Stomach (tissue), 8 donors: ENCODE measurements at regions not wholly inside any gene's neighbourhood (a gene's known extent, or its start where the extent isn't known, plus 50 kb on each side); places are given as distances from the start of the nearest gene placed in this dataset.
"Not testable (repeated sequence)": the region's sequence is repeated elsewhere in the genome, so short reads cannot be mapped to it uniquely, and the experiment has no call there.

ENCODE experiments used
- DNase-seq, 2 donors: peaks; one replicate each; pipeline versions ENCODE4 v3.0.0 to v3.0.0-alpha.2; 2013 to 2019
- H3K27ac ChIP-seq, 5 donors: fragments of 200-600 bp in 4 of 5; sonication (generic) in 4 of 5; one replicate each; pipeline ENCODE4 v1.5.1; 2013 to 2019; ENCODE audit warnings: mild to moderate bottlenecking in 1 of 5, moderate library complexity in 1 of 5
- H3K27me3 ChIP-seq, 3 donors: fragments of 200-600 bp; sonication (generic); one replicate each; pipeline ENCODE4 v1.5.1; 2017 to 2019; ENCODE audit warnings: mixed run types in 1 of 3
- H3K36me3 ChIP-seq, 4 donors: fragments of 200-600 bp; sonication (generic); 1 replicate in 3 of 4; 2 replicates in 1 of 4; pipeline ENCODE4 v1.5.1; 2016 to 2019
- H3K4me1 ChIP-seq, 4 donors: fragments of 200-600 bp; sonication (generic); one replicate each; pipeline ENCODE4 v1.5.1; 2016 to 2019
- H3K4me3 ChIP-seq, 4 donors: fragments of 200-600 bp; sonication (generic) in 3 of 4; one replicate each; pipeline ENCODE4 v1.5.1; 2016 to 2019; ENCODE audit warnings: mild to moderate bottlenecking in 1 of 4
- H3K9me3 ChIP-seq, 4 donors: fragments of 200-600 bp; sonication (generic); one replicate each; pipeline ENCODE4 v1.5.1; 2016 to 2019
- EP300 ChIP-seq: sonication (generic); formaldehyde crosslinking; IDR thresholded peaks from one replicate; pipeline ENCODE4 v1.6.1; 2017; ENCODE audit warnings: antibody characterized with exemption
- POLR2A ChIP-seq, 4 donors: fragments of 450-650 bp; IDR thresholded peaks; one replicate each; pipeline ENCODE4 v1.6.1; 2016; ENCODE audit warnings: antibody characterized with exemption in 4 of 4, control low read depth in 2 of 4, mild to moderate bottlenecking in 1 of 4, moderate library complexity in 1 of 4
- POLR2AphosphoS5 ChIP-seq, 3 donors: sonication (generic); formaldehyde crosslinking; IDR thresholded peaks; one replicate each; pipeline ENCODE4 v1.6.1; 2016; ENCODE audit warnings: antibody characterized with exemption in 3 of 3
- WGBS, 5 donors: extraction: QIAGEN DNeasy Blood & Tissue Kit in 3 of 5; methylation state at CpG; one replicate each; pipeline versions ENCODE4 v1.1.5 to v1.1.7; 2013 to 2018; 5-methylcytosine and 5-hydroxymethylcytosine counted together
- intact Hi-C: fragments of 100-400 bp; cut with DNase I; formaldehyde crosslinking; loops from one replicate; pipeline ENCODE4 v1.15.1; 2023; ENCODE audit warnings: low total_unique reads
- TF ChIP-seq, protein P1 (sequence below), 7 experiments: fragments of 450-650 bp in 4 of 7; fragments of 200-600 bp in 3 of 7; sonication (generic) in 3 of 7; IDR thresholded peaks; one replicate each; pipeline ENCODE4 v1.5.1; 2016 to 2019; ENCODE audit warnings: antibody characterized with exemption in 7 of 7, control low read depth in 2 of 7, mild to moderate bottlenecking in 1 of 7
- donor health status: healthy with polysubstance abuse.
- donor health status: Bipolar disorder and iron deficiency.
- donor health status: healthy.

DNA sequence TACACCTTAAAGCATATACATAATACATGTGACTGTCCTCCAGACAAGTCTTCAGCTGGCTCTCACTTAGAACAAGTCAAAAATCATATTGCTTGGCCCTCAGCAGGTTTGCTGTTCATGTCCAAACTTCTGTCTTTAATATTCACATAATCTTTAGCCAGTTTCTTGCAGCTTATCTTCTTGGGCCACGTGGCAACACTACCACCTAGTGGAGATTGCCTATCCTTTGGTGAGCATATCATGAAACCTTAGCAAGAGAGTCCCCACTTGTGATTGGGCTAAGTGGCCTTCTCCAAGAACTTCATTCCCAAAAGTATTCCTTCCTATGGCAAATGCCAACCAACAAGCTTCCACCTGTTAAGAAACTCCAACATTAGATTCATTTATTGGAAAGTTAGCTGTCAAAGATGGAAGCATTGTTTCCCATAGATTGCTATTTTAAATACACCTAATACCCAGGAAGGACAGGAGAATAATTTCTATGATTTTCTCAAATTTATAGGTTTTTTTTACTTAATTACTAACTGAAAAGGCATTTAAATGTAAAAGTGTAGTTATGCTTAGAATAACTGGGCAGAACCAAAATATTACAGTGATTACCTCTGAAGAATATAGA is 231.9 kb upstream of the INTU start:
- Histone ChIP-seq H3K9me3 (no peaks in the 10 kb centered on the region), H3K36me3 (no peaks in the 10 kb centered on the region), H3K27me3 (no peaks in the 10 kb centered on the region), H3K27ac (no peak overlapping the region), H3K4me1 (peaks cover 0 to 14% (median 0%) of the 10 kb centered on the region in 4 donors), H3K4me3 (no peak overlapping the region)
- WGBS, 5 donors = 7 to 17% (median 8%) methylated on average over 1 of the region's 1 CpG
- DNase-seq = peak; percentile 51 to 78
- intact Hi-C loops = no loop called here
- TF ChIP-seq POLR2A (IDR thresholded peaks at IDR 0.05) = no peak
- TF ChIP-seq, protein P1, sequence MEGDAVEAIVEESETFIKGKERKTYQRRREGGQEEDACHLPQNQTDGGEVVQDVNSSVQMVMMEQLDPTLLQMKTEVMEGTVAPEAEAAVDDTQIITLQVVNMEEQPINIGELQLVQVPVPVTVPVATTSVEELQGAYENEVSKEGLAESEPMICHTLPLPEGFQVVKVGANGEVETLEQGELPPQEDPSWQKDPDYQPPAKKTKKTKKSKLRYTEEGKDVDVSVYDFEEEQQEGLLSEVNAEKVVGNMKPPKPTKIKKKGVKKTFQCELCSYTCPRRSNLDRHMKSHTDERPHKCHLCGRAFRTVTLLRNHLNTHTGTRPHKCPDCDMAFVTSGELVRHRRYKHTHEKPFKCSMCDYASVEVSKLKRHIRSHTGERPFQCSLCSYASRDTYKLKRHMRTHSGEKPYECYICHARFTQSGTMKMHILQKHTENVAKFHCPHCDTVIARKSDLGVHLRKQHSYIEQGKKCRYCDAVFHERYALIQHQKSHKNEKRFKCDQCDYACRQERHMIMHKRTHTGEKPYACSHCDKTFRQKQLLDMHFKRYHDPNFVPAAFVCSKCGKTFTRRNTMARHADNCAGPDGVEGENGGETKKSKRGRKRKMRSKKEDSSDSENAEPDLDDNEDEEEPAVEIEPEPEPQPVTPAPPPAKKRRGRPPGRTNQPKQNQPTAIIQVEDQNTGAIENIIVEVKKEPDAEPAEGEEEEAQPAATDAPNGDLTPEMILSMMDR (IDR thresholded peaks at IDR 0.05) = peak in 5 of 7 experiments; percentile 49 to 76 (median 68)

DNA sequence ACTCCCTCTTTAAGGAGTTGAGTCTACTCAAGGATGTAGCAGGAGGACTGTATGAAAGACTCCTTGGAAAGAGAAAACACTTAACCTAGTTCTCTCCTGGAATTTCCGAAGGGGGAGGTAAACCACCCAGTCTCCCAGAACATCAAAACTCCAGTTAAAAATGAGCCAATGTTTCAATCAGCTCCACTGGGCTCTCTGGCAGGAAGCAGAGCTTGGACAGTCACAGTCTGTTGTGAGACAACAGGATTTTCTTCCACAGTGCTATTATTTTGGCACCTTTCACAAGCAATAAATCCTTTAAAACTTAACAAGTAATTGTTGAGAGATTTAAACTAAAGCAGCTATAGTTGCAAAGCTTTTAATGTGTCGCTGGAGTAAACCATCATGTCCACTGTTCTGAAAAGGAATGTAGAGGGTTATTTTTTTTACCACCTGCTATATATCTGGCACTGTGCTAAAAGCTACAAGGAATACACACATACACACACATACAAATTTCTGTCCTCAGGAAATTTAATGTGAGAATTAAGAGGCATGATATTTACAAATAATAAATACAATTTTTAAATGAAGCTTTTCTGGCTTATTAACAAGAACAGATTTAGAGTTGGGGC is 229.2 kb upstream of the INTU start:
- Histone ChIP-seq H3K4me3 (no peak overlapping the region), H3K4me1 (peaks cover 0 to 14% (median 0%) of the 10 kb centered on the region in 4 donors), H3K36me3 (no peaks in the 10 kb centered on the region), H3K27ac (no peak overlapping the region), H3K27me3 (no peaks in the 10 kb centered on the region), H3K9me3 (peaks cover 0 to 18% (median 13%) of the 10 kb centered on the region in 4 donors)
- 36 to 68% (median 48%) methylated on average over 2 of the region's 2 CpGs for WGBS, 5 donors
- DNase-seq = peak in 1 of 2 donors; percentile 49
- intact Hi-C loops = no loop called here
- TF ChIP-seq POLR2AphosphoS5 (IDR thresholded peaks at IDR 0.05) (no peak), POLR2A (IDR thresholded peaks at IDR 0.05) (no peak), EP300 (no peak)
- TF ChIP-seq, protein P1 (IDR thresholded peaks at IDR 0.05) = no peak

DNA sequence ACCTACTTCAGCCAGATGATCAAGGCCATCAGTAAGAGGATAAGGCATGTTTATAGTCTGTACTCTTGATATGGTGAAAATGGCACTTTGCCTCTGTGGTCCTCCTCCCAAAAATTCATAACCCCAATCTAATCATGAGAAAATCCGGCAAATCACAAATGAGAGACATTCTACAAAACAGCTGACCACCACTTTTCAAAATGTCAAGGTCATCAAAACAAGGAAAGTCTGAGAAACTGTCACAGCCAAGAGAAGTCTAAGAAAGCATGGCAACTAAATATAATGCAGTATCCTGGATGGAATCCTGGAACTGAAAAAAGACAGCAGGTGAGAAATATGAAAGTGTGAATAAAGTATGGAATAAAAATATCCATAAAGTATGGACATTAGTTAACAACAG is 226.6 kb upstream of the INTU start:
- TF ChIP-seq EP300 = no peak
- TF ChIP-seq POLR2A (IDR thresholded peaks at IDR 0.05) = no peak
- no peak for TF ChIP-seq POLR2AphosphoS5 (IDR thresholded peaks at IDR 0.05)
- TF ChIP-seq, protein P1 (IDR thresholded peaks at IDR 0.05) = no peak
- WGBS, 5 donors = 73 to 87% (median 84%) methylated on average over 1 of the region's 1 CpG
- Histone ChIP-seq H3K27me3 (no peaks in the 10 kb centered on the region), H3K36me3 (no peaks in the 10 kb centered on the region), H3K27ac (no peak overlapping the region), H3K4me3 (no peak overlapping the region), H3K4me1 (peaks cover 0 to 14% (median 0%) of the 10 kb centered on the region in 4 donors), H3K9me3 (peaks cover 0 to 19% (median 13%) of the 10 kb centered on the region in 4 donors)
- intact Hi-C loops = no loop called here
- no peak for DNase-seq

DNA sequence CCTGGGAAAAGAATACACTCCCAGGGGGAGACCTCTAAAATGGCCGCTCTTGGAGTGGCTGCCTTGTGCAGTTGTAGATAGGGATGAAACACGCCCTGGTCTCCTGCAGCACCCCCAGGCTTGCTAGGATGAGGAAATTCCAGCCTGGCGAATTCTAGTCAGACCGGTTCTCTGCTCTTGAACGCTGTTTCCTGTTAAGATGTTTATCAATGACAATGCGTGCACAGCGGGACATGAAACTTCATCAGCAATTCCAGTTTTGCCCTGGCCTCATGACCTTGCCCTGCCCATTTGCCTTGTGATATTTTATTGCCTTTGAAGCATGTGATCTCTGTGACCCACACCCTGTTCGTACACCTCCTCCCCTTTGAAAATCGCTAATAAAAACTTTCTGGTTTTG is 225.2 kb upstream of the INTU start:
- DNase-seq, H3K36me3 ChIP-seq, H3K27me3 ChIP-seq, intact Hi-C loops, H3K27ac ChIP-seq, H3K4me3 ChIP-seq: not testable (repeated sequence)
- 54 to 77% (median 64%) methylated on average over 9 of the region's 9 CpGs for WGBS, 5 donors
- Histone ChIP-seq H3K4me1 (peaks cover 0 to 14% (median 2%) of the 10 kb centered on the region in 4 donors), H3K9me3 (peaks cover 0 to 19% (median 13%) of the 10 kb centered on the region in 4 donors)

DNA sequence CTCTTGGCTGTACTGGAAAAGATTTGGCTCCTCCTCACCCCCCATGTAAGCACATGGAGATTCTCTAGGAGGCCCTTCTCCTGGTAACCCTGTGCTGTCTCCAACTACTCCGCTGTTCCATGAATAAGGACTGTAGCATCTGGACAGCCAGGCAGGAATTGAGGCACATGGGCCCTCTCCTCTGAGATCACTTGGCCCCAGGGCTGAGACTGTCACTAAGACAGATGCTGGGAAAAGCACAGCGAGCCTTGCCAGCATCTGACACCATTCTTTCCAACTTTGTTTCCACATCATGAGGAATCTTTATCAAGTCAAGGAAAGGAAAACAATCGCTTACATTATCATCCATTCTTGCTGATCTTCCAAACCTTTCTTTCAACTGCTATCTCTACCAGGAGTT is 222.6 kb upstream of the INTU start:
- TF ChIP-seq EP300 (no peak), POLR2AphosphoS5 (IDR thresholded peaks at IDR 0.05) (no peak), POLR2A (IDR thresholded peaks at IDR 0.05) (no peak)
- TF ChIP-seq, protein P1 (IDR thresholded peaks at IDR 0.05) = no peak
- Histone ChIP-seq H3K27me3 (no peaks in the 10 kb centered on the region), H3K27ac (no peak overlapping the region), H3K4me1 (peaks cover 0 to 6% (median 0%) of the 10 kb centered on the region in 4 donors), H3K36me3 (no peaks in the 10 kb centered on the region), H3K9me3 (peaks cover 0 to 19% (median 13%) of the 10 kb centered on the region in 4 donors), H3K4me3 (no peak overlapping the region)
- intact Hi-C loops = no loop called here
- 78 to 83% (median 80%) methylated on average over 3 of the region's 3 CpGs for WGBS, 5 donors
- peak in 1 of 2 donors; percentile 14 for DNase-seq
